Breast epithelium (tissue), 4 donors: ENCODE measurements at regions not wholly inside any gene's neighbourhood (a gene's known extent, or its start where the extent isn't known, plus 50 kb on each side); places are given as distances from the start of the nearest gene placed in this dataset.

Experiments used
- DNase-seq, 2 donors: peaks; one replicate each; pipeline ENCODE4 v3.0.0-alpha.2; 2019; ENCODE audit warnings: low spot score in 2 of 2
- H3K27ac ChIP-seq, 2 donors: fragments of 200-600 bp; sonication (generic) in 1 of 2; one replicate each; pipeline ENCODE4 v1.5.1; 2016 to 2019; ENCODE audit warnings: mild to moderate bottlenecking in 1 of 2
- H3K27me3 ChIP-seq, 2 donors: fragments of 200-600 bp; sonication (generic) in 1 of 2; one replicate each; pipeline versions ENCODE4 v1.5.1 to v1.6.0; 2017 to 2019; ENCODE audit warnings: control low read depth in 1 of 2, mild to moderate bottlenecking in 1 of 2
- H3K36me3 ChIP-seq: fragments of 200-600 bp; one replicate; pipeline ENCODE4 v1.5.1; 2019
- H3K4me1 ChIP-seq, 2 donors: fragments of 200-600 bp; sonication (generic); one replicate each; pipeline ENCODE4 v1.5.1; 2016 to 2019; ENCODE audit warnings: control low read depth in 1 of 2
- H3K4me3 ChIP-seq, 3 donors: fragments of 200-600 bp; sonication (generic); 1 replicate in 2 of 3; 2 replicates in 1 of 3; pipeline ENCODE4 v1.5.1; 2016 to 2019; ENCODE audit warnings: mild to moderate bottlenecking in 3 of 3, moderate library complexity in 2 of 3
- H3K9me3 ChIP-seq, 2 donors: fragments of 200-600 bp; sonication (generic) in 1 of 2; one replicate each; pipeline ENCODE4 v1.5.1; 2016 to 2019; ENCODE audit warnings: control low read depth in 1 of 2
- POLR2A ChIP-seq: fragments of 450-650 bp; IDR thresholded peaks from one replicate; pipeline ENCODE4 v1.6.1; 2016; ENCODE audit warnings: antibody characterized with exemption, mild to moderate bottlenecking, moderate library complexity
- POLR2AphosphoS5 ChIP-seq, 3 donors: sonication (generic); formaldehyde crosslinking; IDR thresholded peaks; one replicate each; pipeline ENCODE4 v1.6.1; 2017; ENCODE audit warnings: antibody characterized with exemption in 3 of 3
- intact Hi-C: fragments of 100-400 bp; cut with DNase I; formaldehyde crosslinking; loops from one replicate; pipeline ENCODE4 v1.15.1; 2023; ENCODE audit warnings: low total_unique reads
- TF ChIP-seq, protein P1 (sequence below), 3 donors: fragments of 450-650 bp; IDR thresholded peaks; one replicate each; pipeline ENCODE4 v1.5.1; 2016 to 2017; ENCODE audit warnings: antibody characterized with exemption in 3 of 3, mild to moderate bottlenecking in 3 of 3, moderate library complexity in 3 of 3

DNA sequence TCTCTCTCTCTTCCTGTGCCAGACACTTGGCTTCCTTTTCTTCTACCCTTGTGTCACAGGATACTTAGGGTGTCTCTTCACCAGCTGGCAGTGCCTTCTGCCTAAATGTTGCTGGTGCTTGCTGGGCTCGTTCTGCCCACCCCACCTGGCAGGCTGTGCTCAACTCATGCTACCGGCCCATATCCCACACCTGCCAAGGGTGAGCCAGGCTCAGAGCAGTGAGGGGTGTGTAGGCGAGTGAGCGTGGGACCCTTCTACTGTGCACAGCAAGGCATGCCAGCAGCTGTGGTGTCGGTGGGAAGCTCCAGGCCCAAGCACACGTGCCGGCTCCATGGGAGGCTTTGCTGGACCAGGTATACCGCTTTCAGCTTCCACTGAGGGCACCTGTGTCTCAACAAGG, 1626.7 kb upstream of the ACO1 start:
- no peak overlapping the region for H3K4me3 ChIP-seq
- TF ChIP-seq POLR2AphosphoS5 (IDR thresholded peaks at IDR 0.05) (no peak), POLR2A (no peak)
- TF ChIP-seq, protein P1, sequence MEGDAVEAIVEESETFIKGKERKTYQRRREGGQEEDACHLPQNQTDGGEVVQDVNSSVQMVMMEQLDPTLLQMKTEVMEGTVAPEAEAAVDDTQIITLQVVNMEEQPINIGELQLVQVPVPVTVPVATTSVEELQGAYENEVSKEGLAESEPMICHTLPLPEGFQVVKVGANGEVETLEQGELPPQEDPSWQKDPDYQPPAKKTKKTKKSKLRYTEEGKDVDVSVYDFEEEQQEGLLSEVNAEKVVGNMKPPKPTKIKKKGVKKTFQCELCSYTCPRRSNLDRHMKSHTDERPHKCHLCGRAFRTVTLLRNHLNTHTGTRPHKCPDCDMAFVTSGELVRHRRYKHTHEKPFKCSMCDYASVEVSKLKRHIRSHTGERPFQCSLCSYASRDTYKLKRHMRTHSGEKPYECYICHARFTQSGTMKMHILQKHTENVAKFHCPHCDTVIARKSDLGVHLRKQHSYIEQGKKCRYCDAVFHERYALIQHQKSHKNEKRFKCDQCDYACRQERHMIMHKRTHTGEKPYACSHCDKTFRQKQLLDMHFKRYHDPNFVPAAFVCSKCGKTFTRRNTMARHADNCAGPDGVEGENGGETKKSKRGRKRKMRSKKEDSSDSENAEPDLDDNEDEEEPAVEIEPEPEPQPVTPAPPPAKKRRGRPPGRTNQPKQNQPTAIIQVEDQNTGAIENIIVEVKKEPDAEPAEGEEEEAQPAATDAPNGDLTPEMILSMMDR (IDR thresholded peaks at IDR 0.05), result no peak
- H3K27me3 ChIP-seq, result no peaks in the 10 kb centered on the region
- H3K9me3 ChIP-seq, result no peaks in the 10 kb centered on the region
- H3K27ac ChIP-seq, result no peak overlapping the region
- no peaks in the 10 kb centered on the region for H3K36me3 ChIP-seq
- H3K4me1 ChIP-seq, result no peaks in the 10 kb centered on the region
- no peak for DNase-seq
- intact Hi-C loops, result no loop called here

DNA sequence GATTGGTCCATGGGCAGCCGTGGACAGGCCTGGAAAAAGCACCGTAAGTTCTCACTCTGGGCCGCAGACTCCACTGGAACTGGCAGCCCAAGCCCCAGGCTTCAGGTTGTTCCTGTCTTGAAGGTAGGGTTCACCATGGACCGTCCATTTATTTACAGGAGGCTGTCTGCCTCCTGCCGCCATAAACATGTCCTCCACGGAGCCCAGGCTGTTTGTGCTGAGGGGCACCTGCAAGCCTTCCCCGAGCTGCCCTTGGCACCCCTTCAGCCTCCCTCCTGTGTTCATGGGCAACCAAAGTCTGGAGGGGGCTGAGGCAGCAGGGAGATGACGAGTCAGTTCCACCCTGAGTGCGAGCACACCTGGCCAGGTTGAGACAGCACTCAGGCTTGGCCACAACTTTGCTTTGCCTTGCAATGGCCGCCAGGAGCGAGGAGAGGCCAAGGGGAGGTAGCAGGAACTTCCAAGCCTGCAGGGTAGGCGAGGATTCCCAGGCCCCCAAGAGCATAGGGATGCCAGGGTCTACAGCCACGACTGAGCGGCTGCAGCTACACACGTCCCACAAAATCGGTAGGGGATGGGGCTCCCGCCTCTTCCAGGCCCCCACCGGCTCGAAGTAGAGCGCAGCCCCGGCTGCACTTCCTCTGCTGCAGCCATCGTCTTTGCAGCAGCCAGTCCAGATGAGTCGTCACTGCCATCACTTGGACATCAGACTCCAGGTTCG, 1625.6 kb upstream of the ACO1 start:
- intact Hi-C loops, result no loop called here
- H3K36me3 ChIP-seq, result no peaks in the 10 kb centered on the region
- H3K27me3 ChIP-seq, result no peaks in the 10 kb centered on the region
- no peaks in the 10 kb centered on the region for H3K9me3 ChIP-seq
- no peak for DNase-seq
- H3K4me1 ChIP-seq, result no peaks in the 10 kb centered on the region
- TF ChIP-seq, protein P1 (IDR thresholded peaks at IDR 0.05), result no peak
- no peak for TF ChIP-seq POLR2A
- no peak for TF ChIP-seq POLR2AphosphoS5 (IDR thresholded peaks at IDR 0.05)
- no peak overlapping the region for H3K27ac ChIP-seq
- H3K4me3 ChIP-seq, result no peak overlapping the region

DNA sequence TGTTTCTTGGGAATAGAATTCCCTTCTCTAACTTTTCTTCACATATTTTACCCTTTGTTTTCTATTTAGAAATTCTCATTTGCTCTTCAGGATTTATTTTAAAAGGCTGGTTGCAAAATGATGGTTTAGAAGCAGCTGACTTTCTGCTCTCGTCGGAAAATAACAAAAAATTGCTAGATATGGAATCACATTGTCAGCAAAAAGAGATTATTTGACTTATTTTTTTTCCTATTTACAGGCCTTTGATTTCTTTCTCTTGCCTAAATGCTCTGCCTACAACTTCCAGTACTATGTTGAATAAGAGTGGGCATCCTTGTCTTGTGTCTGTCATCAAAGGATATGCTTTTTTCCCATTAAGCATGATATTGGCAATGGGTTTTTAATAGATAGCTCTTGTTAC, 1619.1 kb upstream of the ACO1 start:
- Histone ChIP-seq H3K27ac (no peak overlapping the region), H3K27me3 (no peaks in the 10 kb centered on the region), H3K4me1 (no peaks in the 10 kb centered on the region), H3K4me3 (no peak overlapping the region), H3K9me3 (no peaks in the 10 kb centered on the region), H3K36me3 (no peaks in the 10 kb centered on the region)
- TF ChIP-seq POLR2AphosphoS5 (IDR thresholded peaks at IDR 0.05), result no peak
- TF ChIP-seq, protein P1 (IDR thresholded peaks at IDR 0.05), result no peak
- no peak for DNase-seq
- intact Hi-C loops, result no loop called here

DNA sequence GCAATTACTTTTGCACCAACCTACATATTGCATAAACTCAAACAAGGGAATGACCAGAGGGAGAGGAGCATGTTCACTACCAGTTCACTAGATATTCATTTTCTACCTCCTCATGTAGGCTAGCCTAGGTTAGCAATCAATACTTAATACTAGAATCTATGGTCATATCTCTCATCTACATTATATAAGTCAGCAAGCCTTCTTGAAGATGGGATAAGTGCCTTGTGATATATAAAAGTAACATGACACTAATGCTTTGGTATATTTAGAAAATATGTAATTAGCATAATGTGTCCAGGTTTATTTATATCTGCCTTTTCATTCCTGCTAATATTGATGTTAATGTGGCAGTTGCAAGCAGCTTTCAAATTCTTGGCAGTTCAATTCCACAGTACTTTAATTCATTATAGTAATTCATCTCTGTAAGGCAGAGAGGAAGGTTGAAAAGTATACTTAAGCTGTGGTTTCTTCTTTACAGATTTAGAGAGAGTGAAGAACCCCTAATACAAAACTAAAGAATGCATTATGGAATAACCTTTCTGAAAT, 1613.2 kb upstream of the ACO1 start:
- TF ChIP-seq, protein P1 (IDR thresholded peaks at IDR 0.05), result no peak
- TF ChIP-seq POLR2AphosphoS5 (IDR thresholded peaks at IDR 0.05) (no peak), POLR2A (no peak)
- no peak overlapping the region for H3K4me3 ChIP-seq
- no peaks in the 10 kb centered on the region for H3K4me1 ChIP-seq
- no peak for DNase-seq
- intact Hi-C loops, result no loop called here
- no peaks in the 10 kb centered on the region for H3K36me3 ChIP-seq
- no peaks in the 10 kb centered on the region for H3K27me3 ChIP-seq
- H3K9me3 ChIP-seq, result peaks cover 0 to 2% of the 10 kb centered on the region in 2 donors
- no peak overlapping the region for H3K27ac ChIP-seq

DNA sequence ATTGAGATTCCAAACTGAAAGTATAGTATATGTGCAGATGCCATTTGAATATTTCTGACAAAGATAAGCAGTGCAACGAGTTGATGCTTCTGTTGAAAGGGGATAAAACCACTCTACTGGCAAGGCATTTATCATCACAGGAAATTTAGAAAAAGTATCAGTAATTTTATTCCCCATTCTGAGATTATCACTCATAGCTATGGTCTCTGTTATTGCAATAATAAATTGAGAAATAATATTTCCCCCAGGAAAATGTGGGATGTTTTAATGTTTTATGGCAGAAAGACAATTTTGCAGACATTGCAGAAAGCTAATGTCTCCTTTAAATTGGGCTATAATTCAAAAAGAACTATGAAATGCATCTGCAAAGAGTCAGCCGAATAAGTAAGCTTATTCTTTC, 1612.7 kb upstream of the ACO1 start:
- Histone ChIP-seq H3K9me3 (peaks cover 0 to 2% of the 10 kb centered on the region in 2 donors), H3K4me3 (no peak overlapping the region), H3K27me3 (no peaks in the 10 kb centered on the region), H3K4me1 (no peaks in the 10 kb centered on the region), H3K27ac (no peak overlapping the region), H3K36me3 (no peaks in the 10 kb centered on the region)
- intact Hi-C loops, result no loop called here
- TF ChIP-seq POLR2A (no peak), POLR2AphosphoS5 (IDR thresholded peaks at IDR 0.05) (no peak)
- TF ChIP-seq, protein P1 (IDR thresholded peaks at IDR 0.05), result no peak
- no peak for DNase-seq
